Stimulated activated CD8-positive, alpha-beta memory T cell treated with anti-CD3 and anti-CD28 coated beads, Interleukin-15, amount 100 ng/mL, for 4 hours (primary cell): ENCODE measurements at regions not wholly inside any gene's neighbourhood (a gene's known extent, or its start where the extent isn't known, plus 50 kb on each side); places are given as distances from the start of the nearest gene placed in this dataset.

Experiments used
- DNase-seq, 2 donors: peaks; one replicate each; pipeline ENCODE4 v3.0.0-alpha.2; 2020; ENCODE audit warnings: low read depth in 2 of 2

GRCh38 chr3:30553641-30554316 lies 52.6 kb upstream of the TGFBR2 start:
- DNase-seq: no peak

- no peak for DNase-seq
Measured at GRCh38 chr3:30554317-30554690, 52.1 kb upstream of the TGFBR2 start.

- no peak for DNase-seq
Measured at GRCh38 chr3:30555968-30556367, 50.4 kb upstream of the TGFBR2 start.
